ELR (cell line): ENCODE measurements at regions not wholly inside any gene's neighbourhood (a gene's known extent, or its start where the extent isn't known, plus 50 kb on each side); places are given as distances from the start of the nearest gene placed in this dataset.

Experiments
- DNase-seq: peaks from one replicate; pipeline ENCODE4 v3.0.0-alpha.2; 2015; ENCODE audit warnings: low read depth

DNA sequence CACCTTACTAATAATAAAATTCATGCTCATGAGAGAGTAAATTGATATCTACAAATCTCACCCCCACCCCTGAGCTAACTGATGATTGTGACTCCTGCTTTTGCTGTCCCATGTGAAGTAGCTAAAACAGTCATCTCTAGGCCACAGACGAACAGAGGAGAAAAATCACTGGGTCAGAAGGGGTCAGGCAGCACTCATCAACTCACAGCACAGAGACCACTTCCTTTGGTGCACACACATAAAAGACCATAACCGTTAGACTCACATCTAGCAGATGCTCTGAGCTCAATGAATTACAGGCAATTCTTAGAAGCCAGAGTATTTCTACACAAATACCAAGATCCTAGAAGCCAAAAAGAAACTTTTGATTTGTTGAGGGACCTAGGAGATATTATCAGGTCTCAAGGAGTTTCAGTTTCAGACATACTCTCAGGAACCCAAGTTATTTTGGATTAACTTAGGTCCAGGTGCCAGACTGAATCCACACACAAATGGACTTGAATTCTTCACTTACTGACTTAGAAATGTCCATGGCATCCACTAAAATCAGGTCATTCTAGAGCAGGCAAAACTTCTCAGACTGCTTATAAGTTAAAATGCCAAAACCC, 65.0 kb upstream of the TES start:
- DNase-seq: peak; percentile 34

GRCh38 chr7:116148108-116148507, 62.2 kb upstream of the TES start:
- no peak for DNase-seq

DNA sequence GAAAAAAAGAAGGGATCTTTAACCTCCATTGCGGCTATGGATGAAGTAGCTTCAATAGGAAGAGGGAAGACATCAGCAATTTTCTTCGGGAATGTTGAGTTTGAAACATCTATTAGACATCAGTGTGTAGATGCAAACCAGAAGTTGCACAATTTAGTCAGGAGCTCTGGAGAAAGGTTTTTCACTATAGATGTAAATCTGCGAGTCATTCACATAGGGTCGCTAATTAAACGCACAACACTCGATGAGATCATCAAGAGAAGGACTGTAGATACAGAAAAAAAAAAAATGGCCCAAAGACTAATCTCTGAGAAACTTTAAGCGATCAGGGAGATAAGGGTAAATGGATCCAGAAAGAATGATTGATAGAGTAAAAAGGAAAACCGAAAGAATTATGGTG, 61.7 kb upstream of the TES start:
- DNase-seq: peak; percentile 29

GRCh38 chr7:116150588-116150987, 59.8 kb upstream of the TES start:
- peak; percentile 63 for DNase-seq

DNA sequence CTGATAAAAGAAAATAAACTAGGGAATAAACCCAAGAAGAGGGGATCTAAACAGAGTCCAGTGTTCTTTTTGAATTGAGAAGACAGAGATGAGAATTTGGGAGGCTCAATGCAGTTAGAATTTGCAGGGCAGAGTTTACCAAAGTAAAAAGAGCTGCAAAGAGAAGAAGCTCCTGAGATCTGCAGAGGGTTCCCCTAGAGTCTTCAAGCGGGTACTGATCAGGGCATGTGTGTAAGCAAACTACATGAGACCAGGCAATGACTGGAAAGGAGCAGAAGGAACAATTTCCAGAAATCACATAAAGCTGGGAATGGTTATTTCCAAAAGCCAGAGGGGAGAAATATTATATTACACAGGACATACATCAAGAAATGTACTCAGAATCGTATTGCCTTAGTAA, 58.1 kb upstream of the TES start:
- no peak for DNase-seq

DNA sequence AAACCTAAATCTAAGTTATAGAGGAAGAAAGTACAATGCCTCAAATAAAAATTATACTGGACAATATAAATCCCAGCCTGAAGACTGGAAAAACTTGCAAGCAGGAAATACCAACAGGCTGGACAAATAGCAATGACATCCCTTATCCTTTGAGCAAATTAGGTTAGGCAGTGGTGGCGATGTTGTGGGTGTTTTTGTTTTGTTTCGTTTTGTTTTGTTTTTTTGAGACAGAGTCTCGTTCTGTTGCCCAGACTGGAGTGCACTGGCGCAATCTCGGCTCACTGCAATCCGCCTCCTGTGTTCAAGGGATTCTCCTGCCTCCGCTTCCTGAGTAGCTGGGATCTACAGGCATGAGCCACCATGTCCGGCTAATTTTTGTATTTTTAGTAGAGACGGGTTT, 57.3 kb upstream of the TES start:
- no peak for DNase-seq

DNA sequence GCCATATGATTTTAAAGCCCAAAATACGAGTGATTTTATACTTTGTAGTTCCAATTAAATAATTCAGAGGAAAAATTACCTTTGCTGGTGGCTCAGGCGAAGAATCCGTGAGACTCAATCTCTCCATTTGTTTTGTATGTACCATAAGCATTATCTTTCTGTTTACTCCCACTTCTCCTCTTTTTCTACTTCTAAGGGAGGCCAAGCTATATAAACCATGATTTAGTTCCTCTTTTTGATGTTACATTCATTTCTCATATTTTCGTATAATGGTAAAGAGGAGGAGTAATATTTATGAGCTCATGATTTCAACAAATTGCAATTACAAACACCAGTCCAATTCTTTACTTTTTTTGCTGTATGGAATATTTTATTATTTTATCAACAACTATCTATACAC, 50.6 kb upstream of the TES start:
- DNase-seq: no peak
